ENCODE measurements at regions not wholly inside any gene's neighbourhood (a gene's known extent, or its start where the extent isn't known, plus 50 kb on each side); places are given as distances from the start of the nearest gene placed in this dataset.
"Not testable (repeated sequence)": the region's sequence is repeated elsewhere in the genome, so short reads cannot be mapped to it uniquely, and the experiment has no call there.

DNA sequence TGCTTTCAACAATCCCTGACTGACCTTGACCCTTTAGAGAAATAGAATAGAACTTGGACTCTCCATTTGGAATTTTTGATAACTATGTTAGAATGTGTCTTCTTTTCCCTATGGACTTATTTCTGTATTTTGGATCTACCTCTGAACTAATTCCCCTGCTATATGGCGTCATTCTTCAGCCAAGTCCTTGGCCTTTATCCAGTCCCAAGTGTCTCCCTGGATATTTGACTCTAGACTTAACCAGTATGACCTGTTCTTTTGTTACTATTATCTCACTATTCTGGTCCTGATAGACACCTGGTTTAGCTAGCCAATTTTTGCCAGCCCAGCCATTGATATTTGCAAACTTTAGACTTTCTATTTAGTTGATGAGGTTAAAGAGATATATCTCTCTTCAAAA is 186.8 kb downstream of the KCNS3 start:
- DNase-seq, result no peak

DNA sequence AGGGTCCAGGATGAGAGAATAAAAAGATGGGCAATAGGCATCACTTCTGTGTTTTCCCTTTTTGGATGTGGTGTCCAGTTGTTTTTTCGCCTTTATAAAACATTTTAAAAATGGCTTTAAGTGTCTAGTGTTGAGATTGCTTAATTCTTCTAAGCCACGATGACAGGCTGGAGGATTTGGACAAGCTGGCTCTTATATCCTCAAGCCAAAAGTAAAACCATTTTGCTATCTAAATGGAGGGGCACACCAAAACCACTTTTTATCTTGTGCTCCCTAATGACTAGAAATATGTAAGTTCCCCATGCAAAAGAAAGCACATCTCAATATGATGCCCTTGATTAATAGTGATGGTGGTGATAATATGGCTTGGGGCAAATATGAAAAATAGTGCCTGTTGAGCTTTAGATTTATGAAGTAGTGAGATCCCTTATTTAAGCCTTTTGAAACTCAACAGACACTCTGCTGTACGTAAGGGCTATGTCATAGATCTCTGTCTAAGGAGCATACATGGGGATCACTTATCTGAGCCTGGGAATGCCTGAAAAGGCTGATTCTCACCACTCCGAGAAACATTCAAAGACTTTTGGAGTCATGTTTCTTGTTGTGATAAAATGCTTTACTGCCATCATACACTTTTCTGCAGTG is 185.5 kb downstream of the KCNS3 start:
- no peak for DNase-seq

DNA sequence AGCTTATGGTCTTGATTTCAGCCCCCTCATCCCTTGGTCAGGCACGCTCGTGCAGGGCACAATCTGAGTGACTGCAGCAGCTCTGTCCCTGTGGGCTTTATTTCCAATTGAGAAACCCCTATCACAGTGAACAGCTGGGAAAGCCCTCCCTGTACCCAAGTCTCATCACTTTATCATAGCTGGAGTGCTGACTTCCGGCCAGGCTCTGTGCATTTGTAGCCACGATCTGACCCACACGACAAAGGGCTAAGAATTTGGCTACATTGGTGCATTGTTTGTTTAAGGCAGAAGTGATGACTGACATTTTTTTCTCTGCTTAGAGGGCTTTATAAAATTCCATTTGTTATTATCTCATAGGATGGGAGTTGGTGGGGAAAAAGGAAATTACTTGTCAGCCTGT is 184.4 kb downstream of the KCNS3 start:
- no peak for DNase-seq

DNA sequence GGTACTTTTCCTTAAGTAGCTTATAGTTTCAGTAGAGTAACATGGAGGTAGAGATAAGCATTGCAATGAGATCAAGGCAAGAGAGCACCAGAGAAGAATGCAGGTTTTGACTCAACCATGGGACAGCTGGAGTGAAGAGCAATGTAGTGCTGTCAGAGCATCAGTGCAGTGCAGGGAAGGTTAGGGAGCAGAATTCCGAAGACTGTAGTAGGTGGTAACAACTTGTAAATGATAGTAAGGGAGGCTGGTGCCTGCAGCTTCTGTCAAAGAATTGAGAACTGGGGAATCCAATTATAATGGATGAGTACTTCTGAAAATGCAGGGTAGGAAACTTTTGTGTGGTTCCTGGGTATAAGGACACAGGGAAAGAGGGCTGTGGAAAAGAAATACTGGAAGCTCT is 183.2 kb downstream of the KCNS3 start:
- DNase-seq, result no peak

DNA sequence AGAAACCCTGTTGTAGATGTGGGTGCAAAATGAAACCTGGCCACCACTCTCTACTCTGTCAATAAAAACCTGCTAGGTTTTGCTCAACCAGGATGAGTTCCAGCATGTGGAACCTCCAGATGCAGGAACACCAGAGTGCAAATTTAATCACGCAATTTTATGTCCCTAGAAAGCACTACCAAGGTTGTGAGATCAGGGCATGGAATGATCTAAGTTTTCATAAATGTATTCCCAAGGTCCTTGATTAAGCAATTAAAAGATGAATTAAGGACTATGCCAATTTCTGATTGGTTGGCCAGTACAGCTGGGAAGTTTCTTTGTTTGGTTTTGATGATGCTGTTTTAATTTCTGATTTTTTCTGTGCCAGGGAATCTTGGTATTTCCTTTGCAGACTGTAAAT is 179.2 kb downstream of the KCNS3 start:
- no peak for DNase-seq

DNA sequence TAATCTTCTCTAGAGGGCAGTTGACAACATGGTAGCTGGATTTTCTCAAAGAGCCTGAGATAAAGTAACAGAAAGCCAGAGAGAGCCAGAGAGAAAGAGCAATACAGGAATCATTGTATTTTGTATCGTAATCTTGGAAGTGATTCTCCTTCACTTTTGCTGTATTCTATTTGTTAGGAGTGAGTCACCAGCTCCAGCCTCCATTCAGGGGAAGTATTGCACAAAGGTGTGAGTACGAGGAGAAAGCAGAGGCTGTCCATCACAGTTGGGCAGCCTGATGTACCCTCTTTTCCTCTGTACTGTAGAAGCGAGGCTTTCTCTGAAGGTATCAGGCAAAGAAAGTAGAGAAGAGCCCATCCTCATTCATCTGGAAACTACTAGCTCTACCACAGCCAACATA is 176.8 kb downstream of the KCNS3 start:
- no peak for DNase-seq

DNA sequence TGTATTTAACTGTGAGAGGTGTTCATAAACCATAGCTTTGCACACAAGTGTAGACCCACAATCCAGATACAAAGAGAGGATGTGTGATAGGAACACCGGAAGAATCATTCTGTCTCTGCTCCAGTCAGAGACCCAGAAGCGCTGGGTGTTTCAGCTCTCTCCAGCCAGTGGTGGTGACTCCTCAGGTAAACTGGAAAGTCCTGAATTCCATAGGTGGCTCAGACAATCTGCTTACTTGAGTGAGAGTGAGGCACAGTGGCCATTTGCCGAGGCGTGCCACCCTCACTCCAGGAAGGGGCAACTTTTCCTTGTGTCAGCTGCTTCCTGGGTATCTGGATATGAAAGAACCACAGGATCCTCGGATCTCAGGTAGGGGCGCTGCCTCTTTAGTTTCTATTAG is 171.5 kb downstream of the KCNS3 start:
- no peak for DNase-seq

DNA sequence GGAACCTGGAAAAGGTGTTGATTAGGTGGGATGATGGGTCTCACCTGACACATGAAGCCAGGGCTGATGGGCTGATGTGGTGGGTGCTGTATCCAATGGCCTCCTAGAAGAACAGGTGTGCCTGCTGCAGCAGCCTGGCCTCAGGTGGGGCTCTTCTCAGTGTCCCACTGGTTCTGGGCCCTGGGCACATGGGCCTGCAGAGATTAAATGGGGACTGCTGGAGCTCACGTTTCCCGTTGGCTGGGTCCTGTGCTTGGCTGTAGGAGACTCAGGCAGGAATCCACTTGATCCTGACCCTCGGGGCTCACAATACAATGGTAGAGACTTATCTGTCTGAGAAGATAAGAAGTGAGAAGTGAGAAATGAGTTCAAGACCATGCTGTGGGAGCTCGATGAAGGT is 170.9 kb downstream of the KCNS3 start:
- no peak for DNase-seq

DNA sequence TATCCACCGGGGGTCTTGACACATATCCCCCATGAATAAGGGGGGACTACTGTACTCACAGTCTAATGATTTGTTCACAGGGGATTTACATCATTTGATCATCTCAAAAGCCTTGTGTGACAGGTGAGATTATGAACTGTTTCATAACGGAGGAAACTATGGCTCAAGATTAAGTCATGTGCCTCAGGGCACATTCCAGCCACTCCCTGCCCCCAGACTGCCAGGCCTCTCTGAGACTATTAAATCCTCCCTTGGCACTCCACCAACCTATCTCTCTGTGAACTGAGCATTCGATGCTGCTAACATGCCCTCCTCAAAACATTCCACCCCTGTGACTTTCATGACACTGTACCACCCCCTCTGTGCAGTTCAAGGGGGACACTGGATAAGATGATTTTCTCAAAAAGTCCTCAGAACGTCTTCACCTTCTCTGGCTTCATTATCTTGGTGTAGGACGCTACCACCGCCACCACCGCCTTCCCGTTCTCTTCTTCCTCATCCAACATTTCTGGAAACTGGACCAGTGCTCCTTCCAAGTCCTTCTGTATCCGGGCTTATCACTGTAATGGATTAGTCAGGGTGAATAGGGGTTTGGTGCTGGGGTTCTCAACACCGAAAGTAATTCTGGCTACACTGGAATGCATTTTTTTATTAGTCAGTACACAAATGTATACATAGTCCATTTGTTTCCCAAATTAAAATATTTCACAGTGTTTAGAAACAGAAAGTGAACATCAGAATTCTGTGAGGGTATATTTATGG is 169.6 kb downstream of the KCNS3 start:
- DNase-seq, result no peak

DNA sequence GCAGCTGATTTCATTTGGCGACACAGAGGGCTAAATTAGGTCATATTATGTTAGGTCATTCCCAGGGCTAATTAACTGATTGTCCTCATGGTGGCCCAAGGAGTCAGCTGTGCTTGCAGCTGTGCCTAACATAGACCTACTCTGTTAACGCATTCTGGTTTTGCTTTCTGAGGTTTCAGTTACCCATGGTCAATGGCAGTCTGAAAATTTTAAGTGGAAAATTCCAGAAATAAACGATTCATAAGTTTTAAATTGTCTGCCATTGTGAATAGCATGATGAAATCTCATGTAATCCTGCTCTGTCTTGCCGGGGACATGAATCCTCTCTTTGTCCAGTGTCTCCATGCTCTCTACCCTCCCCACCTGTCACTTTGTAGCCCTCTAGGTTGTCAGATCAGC is 168.7 kb downstream of the KCNS3 start:
- DNase-seq, result no peak

DNA sequence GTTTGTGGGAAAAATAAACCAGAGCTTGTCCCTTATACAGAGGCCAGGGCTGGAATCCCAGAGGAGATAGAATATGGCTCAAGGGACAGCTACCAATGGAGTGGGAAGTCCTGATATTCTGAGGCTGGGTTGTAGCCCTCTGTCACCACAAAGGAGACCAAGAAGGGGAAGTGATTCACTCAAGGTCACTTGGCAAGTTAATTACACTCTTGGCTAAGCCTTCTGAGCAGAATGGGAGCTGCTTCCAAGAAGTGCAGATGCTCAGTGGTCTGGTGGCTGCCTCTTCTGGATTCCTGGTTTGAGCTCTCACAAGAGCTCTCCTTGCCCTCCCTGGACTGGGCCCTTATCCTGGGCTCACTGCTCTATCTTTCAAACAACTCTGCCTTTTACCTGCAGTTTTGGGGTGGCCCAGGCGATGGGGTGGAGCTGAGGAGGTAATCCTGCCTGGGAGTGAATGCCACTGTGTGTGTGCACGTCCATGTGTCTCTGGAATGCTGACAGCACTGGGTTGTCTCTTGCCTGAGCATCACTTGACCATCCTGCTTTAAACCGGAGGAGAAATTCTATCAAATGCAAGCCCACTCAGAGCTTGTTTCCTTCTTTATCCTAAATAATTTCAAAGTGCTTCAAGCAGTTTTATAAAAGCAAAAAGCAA is 168.2 kb downstream of the KCNS3 start:
- DNase-seq, result no peak

DNA sequence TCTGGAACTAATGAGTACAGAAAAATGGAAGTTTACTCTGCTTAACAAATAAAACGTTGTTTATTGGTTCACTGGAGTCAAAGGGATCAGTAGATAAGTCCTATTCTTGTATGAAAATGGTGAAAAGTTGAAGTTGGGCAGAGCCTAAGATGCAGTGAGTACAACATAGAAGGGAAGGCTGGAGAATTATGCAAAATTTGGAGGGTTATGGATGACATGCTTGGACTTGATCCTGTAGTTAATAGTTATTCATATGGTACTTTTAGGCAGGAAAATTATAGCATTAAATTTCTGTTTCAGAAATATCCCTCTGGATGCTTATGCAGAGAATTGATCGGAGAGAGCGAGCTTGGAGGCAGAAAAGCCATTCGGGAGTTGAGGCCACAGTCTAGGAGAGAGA is 167.6 kb downstream of the KCNS3 start:
- DNase-seq, result no peak

DNA sequence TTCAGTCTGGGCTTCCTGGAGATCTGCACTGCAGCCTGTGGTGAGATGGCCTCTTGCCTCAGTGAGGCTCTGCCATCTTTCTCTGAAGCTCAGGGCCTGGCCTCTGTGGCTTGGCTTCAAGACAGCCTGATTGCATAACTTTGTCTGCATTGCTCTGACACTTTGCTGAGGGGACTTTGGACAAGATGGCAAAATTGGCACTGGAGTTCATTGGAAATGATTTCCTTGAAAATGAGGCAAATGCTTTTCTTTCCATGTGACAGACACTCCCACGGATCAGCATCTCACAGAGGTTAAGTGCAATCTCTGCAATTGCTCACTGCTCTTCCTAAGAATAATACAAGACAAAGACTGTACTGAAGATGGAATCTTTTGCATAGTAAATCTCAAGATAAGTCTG is 166.8 kb downstream of the KCNS3 start:
- DNase-seq, result no peak

DNA sequence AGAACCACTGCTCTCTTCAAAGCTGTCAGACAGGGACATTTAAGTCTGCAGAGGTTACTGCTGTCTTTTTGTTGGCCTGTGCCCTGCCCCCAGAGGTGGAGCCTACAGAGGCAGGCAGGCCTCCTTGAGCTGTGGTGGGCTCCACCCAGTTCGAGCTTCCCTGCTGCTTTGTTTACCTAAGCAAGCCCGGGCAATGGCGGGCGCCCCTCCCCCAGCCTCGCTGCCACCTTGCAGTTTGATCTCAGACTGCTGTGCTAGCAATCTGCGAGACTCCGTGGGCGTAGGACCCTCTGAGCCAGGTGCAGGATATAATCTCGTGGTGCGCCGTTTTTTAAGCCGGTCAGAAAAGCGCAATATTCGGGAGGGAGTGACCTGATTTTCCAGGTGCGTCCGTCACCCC is 138.9 kb downstream of the KCNS3 start:
- not testable (repeated sequence) for DNase-seq

DNA sequence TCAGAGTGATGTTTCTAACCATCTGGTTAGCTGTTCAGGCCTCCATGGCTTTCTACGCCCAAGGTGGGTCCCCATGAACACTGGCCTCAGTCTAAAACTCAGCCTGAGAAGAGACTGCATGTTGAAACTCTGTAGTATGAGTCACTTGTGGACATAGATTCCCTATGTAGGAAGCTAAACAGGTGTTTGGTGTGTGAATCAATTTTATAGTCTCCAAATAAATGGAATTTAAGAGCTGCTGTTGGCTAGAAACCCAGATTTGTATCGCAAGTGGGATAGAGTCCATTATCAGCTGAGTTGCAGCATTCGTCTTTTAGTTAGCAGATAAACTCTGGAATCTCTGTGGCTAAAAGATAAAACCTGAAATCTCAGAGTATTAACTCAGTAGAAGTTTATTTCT is 131.4 kb downstream of the KCNS3 start:
- no peak for DNase-seq

DNA sequence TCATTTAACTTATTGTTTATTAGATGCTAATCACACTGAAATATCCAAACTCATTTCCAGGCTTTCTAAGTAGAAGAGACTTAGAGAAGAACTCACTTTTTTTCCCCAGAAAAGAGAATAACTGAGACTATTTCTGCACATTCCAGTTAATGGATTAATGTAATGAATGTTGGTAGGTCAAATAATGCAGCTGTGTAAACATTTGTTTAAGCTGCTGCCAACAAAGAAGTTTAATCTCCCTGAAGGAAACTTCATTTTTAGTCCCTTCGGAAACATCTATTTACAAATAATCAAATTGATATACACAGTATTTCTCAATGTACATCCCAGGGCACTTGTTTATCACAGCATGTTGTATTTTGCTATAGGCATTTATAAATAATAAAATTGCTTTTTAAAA is 126.9 kb downstream of the KCNS3 start:
- no peak for DNase-seq

DNA sequence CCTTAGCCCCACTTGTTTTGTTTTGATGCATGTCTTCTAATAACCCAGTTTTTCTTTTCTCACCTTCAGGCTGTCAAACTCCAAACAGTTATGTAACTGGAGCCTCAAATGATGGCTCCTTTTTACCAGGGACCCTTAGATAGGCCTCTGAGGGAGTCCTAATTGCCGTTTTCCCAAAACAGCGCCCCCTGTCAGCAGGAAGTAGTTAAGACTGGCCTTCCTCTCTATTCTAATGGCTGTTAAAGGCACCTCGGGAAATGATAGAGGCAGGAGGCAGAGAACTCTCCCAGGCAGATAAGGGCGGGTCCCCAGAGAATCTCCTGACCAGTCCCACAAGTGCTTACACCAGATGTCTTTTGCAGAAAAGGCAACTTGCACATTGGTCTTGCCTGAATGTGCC is 123.2 kb downstream of the KCNS3 start:
- DNase-seq, result no peak

DNA sequence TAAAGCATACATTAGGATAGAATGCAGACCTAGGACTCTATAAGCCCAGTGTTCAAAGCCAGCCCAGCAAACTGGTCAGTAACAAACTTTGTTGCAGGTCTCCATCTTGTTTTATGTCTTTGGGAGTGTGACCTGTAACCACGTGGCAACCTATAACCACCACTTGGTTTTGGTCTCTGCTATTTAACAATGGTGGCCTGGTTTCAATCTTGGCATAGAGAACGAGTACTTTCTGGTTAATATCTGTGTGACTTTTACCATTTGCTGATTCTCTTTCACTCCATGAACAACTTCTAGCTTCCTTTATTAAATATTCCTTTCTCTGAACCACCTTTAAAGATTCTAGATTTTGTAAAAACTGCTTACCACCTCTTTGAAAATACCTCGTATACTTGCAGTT is 118.5 kb downstream of the KCNS3 start:
- DNase-seq, result no peak

DNA sequence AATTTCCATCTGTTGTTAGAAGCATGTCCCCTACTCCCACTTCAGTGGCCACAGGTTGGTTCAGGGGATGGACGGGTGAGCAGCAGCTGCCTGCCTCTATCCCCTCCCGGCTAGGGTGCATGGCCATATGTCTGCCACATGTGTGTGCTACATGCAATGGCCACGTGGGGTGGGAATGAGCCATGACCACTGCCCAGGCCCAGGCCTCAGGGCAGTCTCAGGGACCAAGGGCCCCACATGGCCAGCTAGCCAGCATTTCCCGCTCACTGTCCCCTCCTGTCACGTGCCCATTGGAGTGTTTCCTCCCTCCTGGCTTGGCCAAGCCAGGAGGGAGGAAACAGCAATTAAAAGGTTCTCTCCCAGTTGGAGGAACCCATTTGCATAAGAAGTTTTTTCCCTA is 117.1 kb downstream of the KCNS3 start:
- no peak for DNase-seq
